GM18868 (cell line): ENCODE measurements at regions not wholly inside any gene's neighbourhood (a gene's known extent, or its start where the extent isn't known, plus 50 kb on each side); places are given as distances from the start of the nearest gene placed in this dataset.
A peak's percentile ranks its signal among the peaks of the same experiment; 100 is the strongest.
"Not testable (repeated sequence)": the region's sequence is repeated elsewhere in the genome, so short reads cannot be mapped to it uniquely, and the experiment has no call there.

ENCODE experiments used
- ATAC-seq: cut with Tn5 transposase; IDR thresholded peaks from one replicate; pipeline ENCODE4 v1.9.1; 2021; ENCODE audit warnings: mild to moderate bottlenecking, moderate library complexity; ENCODE audit not compliant: unreplicated experiment

- ATAC-seq = no peak
Measured at GRCh38 chr4:127214931-127215330, 417.8 kb upstream of the INTU start.

- ATAC-seq = no peak
Measured at GRCh38 chr4:127217586-127218229, 415.0 kb upstream of the INTU start.

- ATAC-seq = no peak
Measured at GRCh38 chr4:127219232-127219631, 413.5 kb upstream of the INTU start.

GRCh38 chr4:127224556-127224955 lies 408.2 kb upstream of the INTU start:
- no peak for ATAC-seq

- no peak for ATAC-seq
Measured at GRCh38 chr4:127229855-127230608, 402.7 kb upstream of the INTU start.

- ATAC-seq = no peak
Measured at GRCh38 chr4:127236889-127237288, 395.9 kb upstream of the INTU start.

GRCh38 chr4:127237581-127237980 lies 395.2 kb upstream of the INTU start:
- no peak for ATAC-seq

GRCh38 chr4:127238956-127239475 lies 393.7 kb upstream of the INTU start:
- ATAC-seq = no peak

- ATAC-seq = no peak
Measured at GRCh38 chr4:127239902-127240763, 392.6 kb upstream of the INTU start.

GRCh38 chr4:127240764-127241105 lies 392.0 kb upstream of the INTU start:
- ATAC-seq = no peak

GRCh38 chr4:127244515-127244914 lies 388.2 kb upstream of the INTU start:
- no peak for ATAC-seq

GRCh38 chr4:127246963-127247952 lies 385.5 kb upstream of the INTU start:
- ATAC-seq = no peak

GRCh38 chr4:127249066-127249766 lies 383.5 kb upstream of the INTU start:
- ATAC-seq = no peak

GRCh38 chr4:127249767-127250108 lies 383.0 kb upstream of the INTU start:
- no peak for ATAC-seq

- ATAC-seq = peak; percentile 48
Measured at GRCh38 chr4:127250577-127250976, 382.2 kb upstream of the INTU start.

- ATAC-seq = peak; percentile 83
Measured at GRCh38 chr4:127251423-127251822, 381.3 kb upstream of the INTU start.

GRCh38 chr4:127256500-127256899 lies 376.3 kb upstream of the INTU start:
- no peak for ATAC-seq

GRCh38 chr4:127261476-127261875 lies 371.3 kb upstream of the INTU start:
- ATAC-seq = no peak

GRCh38 chr4:127268367-127268766 lies 364.4 kb upstream of the INTU start:
- no peak for ATAC-seq

- ATAC-seq = not testable (repeated sequence)
Measured at GRCh38 chr4:127277023-127277422, 355.7 kb upstream of the INTU start.
